ENCODE measurements at regions not wholly inside any gene's neighbourhood (a gene's known extent, or its start where the extent isn't known, plus 50 kb on each side); places are given as distances from the start of the nearest gene placed in this dataset.

- no peaks in the 10 kb centered on the region for H3K36me3 Mint-ChIP-seq (ENCODE audit: low read depth)
- peak; percentile 82 for DNase-seq (ENCODE audit: low spot score)
Measured at GRCh38 chr2:240235149-240235803, 94.8 kb upstream of the OTOS start.

GRCh38 chr2:240235811-240236210 lies 95.4 kb upstream of the OTOS start:
- peaks cover 3% of the 10 kb centered on the region for H3K9me3 Mint-ChIP-seq (ENCODE audit: low read depth)
- H3K4me3 Mint-ChIP-seq (ENCODE audit: unreplicated experiment) = no peak overlapping the region
- DNase-seq (ENCODE audit: low spot score) = no peak
- peaks cover 37% of the 10 kb centered on the region for H3K4me1 Mint-ChIP-seq (ENCODE audit: low read depth)
- no peaks in the 10 kb centered on the region for H3K36me3 Mint-ChIP-seq (ENCODE audit: low read depth)
- TF ChIP-seq CTCF (IDR thresholded peaks at IDR 0.05) = no peak
- H3K27me3 Mint-ChIP-seq (ENCODE audit: low read depth) = no peaks in the 10 kb centered on the region
- H3K27ac Mint-ChIP-seq (ENCODE audit: unreplicated experiment) = no peak overlapping the region

More at GRCh38 chr2:240235149-240235803, 94.8 kb upstream of the OTOS start:
- Mint-ChIP-seq H3K4me1 (ENCODE audit: low read depth) (peaks cover 37% of the 10 kb centered on the region), H3K4me3 (ENCODE audit: unreplicated experiment) (no peak overlapping the region), H3K9me3 (ENCODE audit: low read depth) (peaks cover 3% of the 10 kb centered on the region), H3K27ac (ENCODE audit: unreplicated experiment) (no peak overlapping the region), H3K27me3 (ENCODE audit: low read depth) (no peaks in the 10 kb centered on the region)
- no peak for TF ChIP-seq CTCF (IDR thresholded peaks at IDR 0.05)

- no peaks in the 10 kb centered on the region for H3K36me3 Mint-ChIP-seq (ENCODE audit: low read depth)
- H3K9me3 Mint-ChIP-seq (ENCODE audit: low read depth) = peaks cover 3% of the 10 kb centered on the region
- TF ChIP-seq CTCF (IDR thresholded peaks at IDR 0.05) = no peak
- no peak overlapping the region for H3K4me3 Mint-ChIP-seq (ENCODE audit: unreplicated experiment)
- DNase-seq (ENCODE audit: low spot score) = no peak
- H3K27me3 Mint-ChIP-seq (ENCODE audit: low read depth) = no peaks in the 10 kb centered on the region
- peaks cover 37% of the 10 kb centered on the region for H3K4me1 Mint-ChIP-seq (ENCODE audit: low read depth)
- peak overlapping the region; percentile 76 for H3K27ac Mint-ChIP-seq (ENCODE audit: unreplicated experiment)
Measured at GRCh38 chr2:240236217-240237111, 96.0 kb upstream of the OTOS start.

- Mint-ChIP-seq H3K4me1 (ENCODE audit: low read depth) (peaks cover 37% of the 10 kb centered on the region), H3K36me3 (ENCODE audit: low read depth) (no peaks in the 10 kb centered on the region), H3K9me3 (ENCODE audit: low read depth) (peaks cover 3% of the 10 kb centered on the region), H3K4me3 (ENCODE audit: unreplicated experiment) (no peak overlapping the region), H3K27ac (ENCODE audit: unreplicated experiment) (peak overlapping the region; percentile 76), H3K27me3 (ENCODE audit: low read depth) (no peaks in the 10 kb centered on the region)
- DNase-seq (ENCODE audit: low spot score) = no peak
- TF ChIP-seq CTCF (IDR thresholded peaks at IDR 0.05) = no peak
Measured at GRCh38 chr2:240237609-240238174, 97.2 kb upstream of the OTOS start.

- Mint-ChIP-seq H3K4me1 (ENCODE audit: low read depth) (peaks cover 37% of the 10 kb centered on the region), H3K27ac (ENCODE audit: unreplicated experiment) (no peak overlapping the region), H3K36me3 (ENCODE audit: low read depth) (no peaks in the 10 kb centered on the region), H3K9me3 (ENCODE audit: low read depth) (peaks cover 3% of the 10 kb centered on the region), H3K27me3 (ENCODE audit: low read depth) (no peaks in the 10 kb centered on the region), H3K4me3 (ENCODE audit: unreplicated experiment) (no peak overlapping the region)
- no peak for TF ChIP-seq CTCF (IDR thresholded peaks at IDR 0.05)
- DNase-seq (ENCODE audit: low spot score) = no peak
Measured at GRCh38 chr2:240238201-240238600, 97.7 kb upstream of the OTOS start.
